Left ventricle myocardium inferior (tissue), 1 donor: ENCODE measurements at regions not wholly inside any gene's neighbourhood (a gene's known extent, or its start where the extent isn't known, plus 50 kb on each side); places are given as distances from the start of the nearest gene placed in this dataset.

Experiments used
- DNase-seq: peaks from one replicate; pipeline ENCODE4 v3.0.0-alpha.2; 2020
- H3K27ac ChIP-seq: fragments of 200-600 bp; replicated peaks from 2 replicates; pipeline ENCODE4 v1.8.0; 2021
- H3K27me3 ChIP-seq: fragments of 200-600 bp; 2 replicates; pipeline ENCODE4 v1.8.0; 2021; ENCODE audit warnings: low read depth
- H3K36me3 ChIP-seq: fragments of 200-600 bp; 2 replicates; pipeline ENCODE4 v1.8.0; 2021
- H3K4me1 ChIP-seq: fragments of 200-600 bp; 2 replicates; pipeline ENCODE4 v1.8.0; 2021
- H3K4me3 ChIP-seq: fragments of 200-600 bp; 2 replicates; pipeline ENCODE4 v1.8.0; 2021; ENCODE audit warnings: mild to moderate bottlenecking, moderate library complexity
- H3K9me3 ChIP-seq: fragments of 200-600 bp; replicated peaks from 2 replicates; pipeline ENCODE4 v1.8.0; 2021
- intact Hi-C: fragments of 100-400 bp; cut with micrococcal nuclease; formaldehyde crosslinking; loops from one replicate; pipeline ENCODE4 v1.11.0; 2022
- TF ChIP-seq, protein P1 (sequence below): fragments of 200-600 bp; IDR thresholded peaks from 2 replicates; pipeline ENCODE4 v1.8.0; 2021; ENCODE audit warnings: antibody characterized with exemption, mild to moderate bottlenecking, borderline replicate concordance
- donor health status: DM: no; HTN: yes; CAD: no; lungs with severe emphysema.

DNA sequence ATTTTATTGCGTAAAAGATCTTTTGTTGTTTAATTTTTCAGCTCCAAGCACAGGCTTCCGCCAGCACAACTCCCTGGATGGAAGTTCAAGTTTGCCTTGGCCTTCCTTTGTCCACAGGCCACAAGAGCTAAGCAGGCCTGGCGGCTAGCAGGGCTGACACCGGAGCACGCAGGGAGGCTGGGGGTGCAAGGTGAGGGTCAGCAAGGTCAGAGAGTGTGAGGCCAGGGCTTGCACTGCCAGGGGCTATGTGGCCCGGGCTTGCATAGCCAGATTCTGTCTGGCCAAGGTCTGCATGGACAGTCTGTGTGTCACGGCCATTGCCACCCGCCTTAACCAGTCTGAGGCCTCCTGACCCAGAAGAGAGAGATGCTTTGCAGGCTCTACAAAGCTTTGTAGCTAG, 123.9 kb downstream of the BCOR start:
- H3K4me3 ChIP-seq: no peak overlapping the region
- H3K4me1 ChIP-seq: peaks cover 6% of the 10 kb centered on the region
- no peak for DNase-seq
- peak overlapping the region; percentile 16 for H3K27ac ChIP-seq
- intact Hi-C loops: no loop called here
- H3K36me3 ChIP-seq: no peaks in the 10 kb centered on the region
- H3K9me3 ChIP-seq: no peaks in the 10 kb centered on the region
- TF ChIP-seq, protein P1, sequence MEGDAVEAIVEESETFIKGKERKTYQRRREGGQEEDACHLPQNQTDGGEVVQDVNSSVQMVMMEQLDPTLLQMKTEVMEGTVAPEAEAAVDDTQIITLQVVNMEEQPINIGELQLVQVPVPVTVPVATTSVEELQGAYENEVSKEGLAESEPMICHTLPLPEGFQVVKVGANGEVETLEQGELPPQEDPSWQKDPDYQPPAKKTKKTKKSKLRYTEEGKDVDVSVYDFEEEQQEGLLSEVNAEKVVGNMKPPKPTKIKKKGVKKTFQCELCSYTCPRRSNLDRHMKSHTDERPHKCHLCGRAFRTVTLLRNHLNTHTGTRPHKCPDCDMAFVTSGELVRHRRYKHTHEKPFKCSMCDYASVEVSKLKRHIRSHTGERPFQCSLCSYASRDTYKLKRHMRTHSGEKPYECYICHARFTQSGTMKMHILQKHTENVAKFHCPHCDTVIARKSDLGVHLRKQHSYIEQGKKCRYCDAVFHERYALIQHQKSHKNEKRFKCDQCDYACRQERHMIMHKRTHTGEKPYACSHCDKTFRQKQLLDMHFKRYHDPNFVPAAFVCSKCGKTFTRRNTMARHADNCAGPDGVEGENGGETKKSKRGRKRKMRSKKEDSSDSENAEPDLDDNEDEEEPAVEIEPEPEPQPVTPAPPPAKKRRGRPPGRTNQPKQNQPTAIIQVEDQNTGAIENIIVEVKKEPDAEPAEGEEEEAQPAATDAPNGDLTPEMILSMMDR: no peak
- H3K27me3 ChIP-seq: no peaks in the 10 kb centered on the region

DNA sequence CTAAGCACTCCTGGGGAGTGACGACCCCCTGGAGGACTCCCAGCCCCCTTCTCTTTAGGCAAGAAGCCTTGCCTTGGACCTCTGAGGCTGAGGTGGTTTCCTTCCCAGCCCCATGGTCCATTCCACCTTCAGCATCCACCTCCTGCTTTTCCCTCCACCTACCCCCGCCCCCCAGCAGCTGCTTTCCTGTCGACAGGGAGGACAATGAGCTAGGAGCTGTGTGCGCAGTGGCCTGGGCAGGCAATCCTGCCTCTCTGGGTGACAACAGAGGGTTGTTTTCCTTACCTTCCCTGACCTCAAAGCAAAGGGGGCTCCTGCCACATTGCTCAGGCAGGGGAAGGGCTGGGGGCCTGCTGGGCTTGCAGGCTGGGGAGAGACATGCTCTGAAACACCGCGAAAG, 123.5 kb downstream of the BCOR start:
- TF ChIP-seq, protein P1: no peak
- peaks cover 6% of the 10 kb centered on the region for H3K4me1 ChIP-seq
- H3K9me3 ChIP-seq: no peaks in the 10 kb centered on the region
- intact Hi-C loops: no loop called here
- no peak overlapping the region for H3K4me3 ChIP-seq
- no peaks in the 10 kb centered on the region for H3K36me3 ChIP-seq
- H3K27me3 ChIP-seq: no peaks in the 10 kb centered on the region
- DNase-seq: no peak
- H3K27ac ChIP-seq: peak overlapping the region; percentile 16

DNA sequence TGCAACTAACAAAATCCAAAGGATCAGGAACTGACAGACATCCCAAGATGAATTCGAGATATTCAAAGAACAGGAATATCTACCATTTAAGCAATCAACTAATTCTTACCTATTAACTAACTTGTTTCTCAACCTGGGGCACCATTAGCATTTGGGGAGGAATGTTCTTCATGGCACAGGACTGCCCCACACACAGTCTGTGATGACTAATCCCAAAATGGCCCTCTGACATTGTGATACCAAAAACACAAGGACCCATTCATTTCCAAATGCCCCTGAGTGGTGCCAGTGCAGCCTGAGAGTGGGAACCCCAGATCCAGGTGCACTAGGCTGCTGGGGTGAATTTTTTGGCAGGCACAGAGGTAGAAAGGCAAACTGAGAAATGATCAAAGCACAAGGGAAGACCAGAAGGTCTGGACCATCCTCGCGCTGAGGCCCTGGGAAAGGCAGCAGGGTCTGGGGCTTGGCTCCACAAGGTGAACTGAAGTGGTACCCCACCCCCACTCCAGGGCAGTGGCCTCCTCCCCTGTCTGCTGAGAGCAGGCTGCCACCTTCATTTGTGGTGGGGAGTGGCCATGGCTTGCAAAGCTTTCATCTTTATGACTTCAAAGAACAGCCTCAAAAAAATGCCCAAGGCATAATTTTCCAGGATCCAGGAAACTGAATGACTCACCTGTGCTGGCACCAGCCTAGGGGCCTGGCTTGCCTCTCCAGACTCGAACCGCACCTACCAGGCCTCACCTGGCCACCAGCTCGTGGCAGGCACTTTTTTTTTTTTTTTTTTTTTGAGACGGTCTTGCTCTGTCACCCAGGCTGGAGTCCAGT, 122.4 kb downstream of the BCOR start:
- Histone ChIP-seq H3K36me3 (no peaks in the 10 kb centered on the region), H3K27ac (no peak overlapping the region), H3K4me1 (peaks cover 6% of the 10 kb centered on the region), H3K4me3 (no peak overlapping the region), H3K9me3 (no peaks in the 10 kb centered on the region), H3K27me3 (no peaks in the 10 kb centered on the region)
- intact Hi-C loops: no loop called here
- no peak for DNase-seq
- TF ChIP-seq, protein P1: no peak

DNA sequence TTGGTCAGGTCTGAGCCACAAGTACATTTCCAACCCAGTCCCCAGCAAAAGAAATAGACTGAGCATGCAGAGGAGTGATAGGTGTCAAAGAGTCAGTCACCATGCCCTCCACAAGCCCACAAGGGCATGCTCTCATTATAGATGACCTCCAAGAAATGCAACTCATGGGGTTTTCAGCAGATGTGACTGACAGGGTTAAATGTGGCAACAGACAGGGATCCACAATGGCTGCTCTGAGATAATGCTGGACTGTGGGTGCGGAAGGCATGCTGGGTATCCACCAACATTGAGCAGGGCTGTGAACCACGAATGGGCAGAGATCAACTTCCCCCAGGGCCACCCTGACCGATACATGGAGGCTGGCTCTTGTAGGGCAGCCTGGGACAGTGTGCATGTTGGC, 115.8 kb downstream of the BCOR start:
- no peak for DNase-seq
- Histone ChIP-seq H3K27me3 (no peaks in the 10 kb centered on the region), H3K4me3 (no peak overlapping the region), H3K27ac (no peak overlapping the region), H3K36me3 (no peaks in the 10 kb centered on the region), H3K9me3 (no peaks in the 10 kb centered on the region), H3K4me1 (peaks cover 8% of the 10 kb centered on the region)
- intact Hi-C loops: no loop called here
- TF ChIP-seq, protein P1: no peak

DNA sequence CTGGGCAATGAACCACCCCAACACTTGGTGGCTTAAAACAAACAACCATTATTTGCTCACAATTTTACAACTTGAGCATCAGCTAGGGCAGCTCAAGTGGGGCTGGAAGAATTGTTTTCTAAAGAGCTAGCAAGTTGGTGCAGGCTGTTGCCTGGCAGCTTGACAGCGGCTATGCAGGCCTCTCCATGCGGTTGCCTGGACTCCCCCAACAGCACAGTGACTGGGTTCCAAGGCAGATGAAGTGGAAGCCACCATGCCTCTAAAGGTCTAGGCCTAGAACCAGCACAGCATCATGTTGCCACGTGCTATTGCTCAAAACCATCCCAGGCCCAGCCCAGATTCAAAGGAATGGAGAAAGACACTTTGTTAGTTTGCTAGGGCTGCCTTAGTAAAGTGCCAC, 114.8 kb downstream of the BCOR start:
- no peak for DNase-seq
- Histone ChIP-seq H3K4me3 (no peak overlapping the region), H3K9me3 (no peaks in the 10 kb centered on the region), H3K27ac (no peak overlapping the region), H3K36me3 (no peaks in the 10 kb centered on the region), H3K27me3 (no peaks in the 10 kb centered on the region), H3K4me1 (peaks cover 8% of the 10 kb centered on the region)
- TF ChIP-seq, protein P1: no peak
- intact Hi-C loops: no loop called here
